Gastroesophageal sphincter (tissue), 4 donors: ENCODE measurements at regions not wholly inside any gene's neighbourhood (a gene's known extent, or its start where the extent isn't known, plus 50 kb on each side); places are given as distances from the start of the nearest gene placed in this dataset.

Source experiments
- ATAC-seq: fragments of 150-250 bp; one replicate; pipeline ENCODE4 v1.9.1; 2016; ENCODE audit warnings: mild to moderate bottlenecking, moderate library complexity
- H3K27ac ChIP-seq, 4 donors: fragments of 200-600 bp; sonication (generic) in 3 of 4; 1 replicate in 3 of 4; 2 replicates in 1 of 4; pipeline ENCODE4 v1.5.1; 2016 to 2019
- H3K27me3 ChIP-seq: fragments of 200-600 bp; sonication (generic); one replicate; pipeline ENCODE4 v1.5.1; 2019
- H3K36me3 ChIP-seq, 2 donors: fragments of 200-600 bp; sonication (generic); one replicate each; pipeline ENCODE4 v1.5.1; 2019; ENCODE audit warnings: control low read depth in 1 of 2
- H3K4me1 ChIP-seq, 3 donors: fragments of 200-600 bp; sonication (generic); 1 replicate in 2 of 3; 2 replicates in 1 of 3; pipeline ENCODE4 v1.5.1; 2016 to 2019; ENCODE audit warnings: control low read depth in 2 of 3
- H3K4me3 ChIP-seq, 2 donors: fragments of 200-600 bp; sonication (generic); one replicate each; pipeline ENCODE4 v1.5.1; 2019; ENCODE audit warnings: mild to moderate bottlenecking in 1 of 2, moderate library complexity in 1 of 2
- H3K9me3 ChIP-seq, 3 donors: fragments of 200-600 bp; sonication (generic); one replicate each; pipeline ENCODE4 v1.5.1; 2017 to 2019; ENCODE audit warnings: control low read depth in 2 of 3
- CTCF ChIP-seq, 4 experiments: fragments of 200-600 bp in 2 of 4; fragments of 450-650 bp in 2 of 4; sonication (generic) in 1 of 4; IDR thresholded peaks; one replicate each; pipeline ENCODE4 v1.5.1; 2017 to 2019; ENCODE audit warnings: antibody characterized with exemption in 4 of 4, mild to moderate bottlenecking in 2 of 4, moderate library complexity in 2 of 4
- EP300 ChIP-seq: sonication (generic); formaldehyde crosslinking; IDR thresholded peaks from one replicate; pipeline ENCODE4 v1.6.1; 2017; ENCODE audit warnings: antibody characterized with exemption, mild to moderate bottlenecking
- POLR2A ChIP-seq, 2 donors: fragments of 450-650 bp; IDR thresholded peaks; one replicate each; pipeline ENCODE4 v1.6.1; 2017; ENCODE audit warnings: antibody characterized with exemption in 2 of 2, mild to moderate bottlenecking in 2 of 2, moderate library complexity in 1 of 2
- POLR2AphosphoS5 ChIP-seq: sonication (generic); formaldehyde crosslinking; IDR thresholded peaks from one replicate; pipeline ENCODE4 v1.6.1; 2017; ENCODE audit warnings: antibody characterized with exemption
- WGBS, 2 donors: methylation state at CpG; one replicate each; pipeline ENCODE4 v1.1.5; 2018; ENCODE audit warnings: low coverage in 1 of 2; 5-methylcytosine and 5-hydroxymethylcytosine counted together

GRCh38 chr20:48339986-48340882 is 487.6 kb downstream of the PREX1 start:
- ATAC-seq: no peak
- TF ChIP-seq CTCF (IDR thresholded peaks at IDR 0.05) (no peak), POLR2A (IDR thresholded peaks at IDR 0.05) (no peak), POLR2AphosphoS5 (no peak), EP300 (no peak)
- H3K4me1 ChIP-seq: peaks cover 0 to 21% (median 7%) of the 10 kb centered on the region in 3 donors
- no peaks in the 10 kb centered on the region for H3K9me3 ChIP-seq
- no peaks in the 10 kb centered on the region for H3K36me3 ChIP-seq
- peak overlapping the region in 2 of 4 donors; percentile 78 to 82 for H3K27ac ChIP-seq
- H3K4me3 ChIP-seq: no peak overlapping the region
- 67 to 93% methylated on average over 2 to 3 of the region's 17 CpGs for WGBS, 2 donors
- H3K27me3 ChIP-seq: no peaks in the 10 kb centered on the region

GRCh38 chr20:48339190-48339985 is 488.4 kb downstream of the PREX1 start:
- Histone ChIP-seq H3K27ac (peak overlapping the region; percentile 25 to 82 (median 78)), H3K9me3 (no peaks in the 10 kb centered on the region), H3K27me3 (no peaks in the 10 kb centered on the region), H3K36me3 (no peaks in the 10 kb centered on the region), H3K4me3 (peak overlapping the region in 1 of 2 donors; percentile 16), H3K4me1 (peaks cover 0 to 21% (median 7%) of the 10 kb centered on the region in 3 donors)
- TF ChIP-seq CTCF (IDR thresholded peaks at IDR 0.05) (no peak), POLR2AphosphoS5 (peak; percentile 91)
- ATAC-seq: peak; percentile 69
- 9 to 27% methylated on average over 9 of the region's 13 CpGs for WGBS, 2 donors

GRCh38 chr20:48338717-48339116 is 489.1 kb downstream of the PREX1 start:
- Histone ChIP-seq H3K9me3 (no peaks in the 10 kb centered on the region), H3K27me3 (no peaks in the 10 kb centered on the region), H3K4me1 (peaks cover 0 to 22% (median 7%) of the 10 kb centered on the region in 3 donors), H3K4me3 (peak overlapping the region in 1 of 2 donors; percentile 16), H3K36me3 (no peaks in the 10 kb centered on the region), H3K27ac (peak overlapping the region; percentile 25 to 82 (median 78))
- 22 to 28% methylated on average over 4 to 7 of the region's 7 CpGs for WGBS, 2 donors
- no peak for TF ChIP-seq CTCF (IDR thresholded peaks at IDR 0.05)
- TF ChIP-seq POLR2AphosphoS5: no peak
- no peak for TF ChIP-seq POLR2A (IDR thresholded peaks at IDR 0.05)
- TF ChIP-seq EP300: no peak
- peak; percentile 48 for ATAC-seq

- Histone ChIP-seq H3K36me3 (no peaks in the 10 kb centered on the region), H3K27me3 (no peaks in the 10 kb centered on the region), H3K4me3 (no peak overlapping the region), H3K4me1 (peaks cover 0 to 39% (median 7%) of the 10 kb centered on the region in 3 donors), H3K27ac (no peak overlapping the region), H3K9me3 (no peaks in the 10 kb centered on the region)
- no peak for ATAC-seq
- TF ChIP-seq EP300 (no peak), POLR2A (IDR thresholded peaks at IDR 0.05) (no peak), CTCF (IDR thresholded peaks at IDR 0.05) (no peak), POLR2AphosphoS5 (no peak)
- WGBS, 2 donors: 85% methylated on average over 5 to 6 of the region's 6 CpGs
These were observed 491.2 kb downstream of the PREX1 start for GRCh38 chr20:48336597-48336996.
